A673 (cell line): ENCODE measurements at regions not wholly inside any gene's neighbourhood (a gene's known extent, or its start where the extent isn't known, plus 50 kb on each side); places are given as distances from the start of the nearest gene placed in this dataset.

Experiments used
- BruUV-seq: library from RNA; stranded (reverse); fragments of 400-500 nt; replicated peaks from 2 replicates; lab custom pipeline; 2021; lab: Mats Ljungman, UMichigan
- CTCF ChIA-PET: fragments of 300-600 bp; sonication (Branson Sonifier 250); formaldehyde crosslinking; loops from one replicate; lab custom pipeline; 2022; ENCODE audit warnings: antibody characterized with exemption; lab: Charles Lee
- POLR2A ChIA-PET: fragments of 300-600 bp; sonication (Branson Sonifier 250); formaldehyde crosslinking; loops from one replicate; lab custom pipeline; 2022; ENCODE audit warnings: antibody characterized with exemption; ENCODE audit not compliant: low non-redundant PET; lab: Charles Lee
- DNase-seq: peaks from one replicate; pipeline ENCODE4 v3.0.0-alpha.2; 2015; ENCODE audit warnings: low spot score
- H3K27ac ChIP-seq: fragments of 200-600 bp; sonication (generic); 2 replicates; pipeline ENCODE4 v1.5.1; 2016; ENCODE audit warnings: mixed run types, low read depth, mild to moderate bottlenecking, mixed read lengths, antibody characterized with exemption, low read length; ENCODE audit not compliant: poor library complexity, severe bottlenecking
- H3K27me3 ChIP-seq: fragments of 200-600 bp; sonication (generic); replicated peaks from 2 replicates; pipeline ENCODE4 v1.6.1; 2017; ENCODE audit warnings: mixed run types, low read depth, mild to moderate bottlenecking, mixed read lengths, antibody characterized with exemption, low read length; ENCODE audit not compliant: insufficient read depth, poor library complexity
- H3K36me3 ChIP-seq: fragments of 200-600 bp; sonication (generic); 2 replicates; pipeline ENCODE4 v1.6.1; 2016; ENCODE audit warnings: mixed run types, mild to moderate bottlenecking, mixed read lengths, antibody characterized with exemption, low read length; ENCODE audit not compliant: insufficient read depth, poor library complexity, severe bottlenecking
- H3K4me1 ChIP-seq: fragments of 200-600 bp; sonication (generic); 2 replicates; pipeline ENCODE4 v1.6.1; 2017; ENCODE audit warnings: mixed run types, mild to moderate bottlenecking, mixed read lengths, antibody characterized with exemption, low read length; ENCODE audit not compliant: insufficient read depth, poor library complexity, severe bottlenecking
- H3K4me3 ChIP-seq: fragments of 200-600 bp; sonication (generic); 2 replicates; pipeline ENCODE4 v1.5.1; 2016; ENCODE audit warnings: low read depth, mixed run types, mild to moderate bottlenecking, mixed read lengths, low read length; ENCODE audit not compliant: poor library complexity, severe bottlenecking
- H3K9me3 ChIP-seq: fragments of 200-600 bp; sonication (generic); 2 replicates; pipeline ENCODE4 v1.6.1; 2016; ENCODE audit warnings: mixed run types, low read depth, mild to moderate bottlenecking, mixed read lengths, antibody characterized with exemption, low read length; ENCODE audit not compliant: poor library complexity, severe bottlenecking
- CTCF ChIP-seq: fragments of 300-800, 200-600 bp; sonication (generic); conservative IDR thresholded peaks from 2 replicates; pipeline ENCODE4 v1.5.1; 2017; ENCODE audit warnings: low read depth, mild to moderate bottlenecking, antibody characterized with exemption, low read length, moderate library complexity, mixed read lengths
- EZH2 ChIP-seq: fragments of 200-600 bp; sonication (generic); IDR thresholded peaks from 2 replicates; pipeline ENCODE4 v1.6.1; 2017; ENCODE audit warnings: borderline replicate concordance, low read depth, mild to moderate bottlenecking, mixed read lengths, antibody characterized with exemption, low read length; ENCODE audit not compliant: poor library complexity, severe bottlenecking
- intact Hi-C: fragments of 100-400 bp; cut with micrococcal nuclease; formaldehyde crosslinking; loops from one replicate; pipeline ENCODE4 v1.10.0; 2022; ENCODE audit not compliant: unreplicated experiment

GRCh38 chr4:14318671-14319070, 683.6 kb upstream of the CPEB2 start:
- H3K4me1 ChIP-seq: no peaks in the 10 kb centered on the region
- CTCF ChIA-PET: no interaction called here
- TF ChIP-seq EZH2 (no peak), CTCF (no peak)
- no TSS peak for BruUV-seq
- no peak for DNase-seq
- H3K9me3 ChIP-seq: no peaks in the 10 kb centered on the region
- intact Hi-C loops: no loop called here
- H3K4me3 ChIP-seq: no peak overlapping the region
- H3K36me3 ChIP-seq: no peaks in the 10 kb centered on the region
- H3K27me3 ChIP-seq: no peaks in the 10 kb centered on the region
- H3K27ac ChIP-seq: no peak overlapping the region
- POLR2A ChIA-PET: no interaction called here

- CTCF ChIA-PET: no interaction called here
- TF ChIP-seq CTCF: no peak
- no peak for TF ChIP-seq EZH2
- DNase-seq: no peak
- H3K27ac ChIP-seq: no peak overlapping the region
- peaks cover 3% of the 10 kb centered on the region for H3K9me3 ChIP-seq
- no peaks in the 10 kb centered on the region for H3K27me3 ChIP-seq
- no TSS peak for BruUV-seq
- H3K4me1 ChIP-seq: no peaks in the 10 kb centered on the region
- H3K4me3 ChIP-seq: no peak overlapping the region
- intact Hi-C loops: no loop called here
- POLR2A ChIA-PET: no interaction called here
- no peaks in the 10 kb centered on the region for H3K36me3 ChIP-seq
These were observed 680.6 kb upstream of the CPEB2 start for GRCh38 chr4:14321723-14322122.

- no peaks in the 10 kb centered on the region for H3K27me3 ChIP-seq
- no peak for TF ChIP-seq CTCF
- TF ChIP-seq EZH2: no peak
- H3K36me3 ChIP-seq: no peaks in the 10 kb centered on the region
- POLR2A ChIA-PET: no interaction called here
- CTCF ChIA-PET: no interaction called here
- no peak overlapping the region for H3K27ac ChIP-seq
- H3K9me3 ChIP-seq: peaks cover 7% of the 10 kb centered on the region
- BruUV-seq: no TSS peak
- DNase-seq: no peak
- intact Hi-C loops: no loop called here
- peaks cover under 1% of the 10 kb centered on the region for H3K4me1 ChIP-seq
- H3K4me3 ChIP-seq: no peak overlapping the region
These were observed 679.1 kb upstream of the CPEB2 start for GRCh38 chr4:14323191-14323590.

GRCh38 chr4:14329228-14329627, 673.1 kb upstream of the CPEB2 start:
- peaks cover 9% of the 10 kb centered on the region for H3K4me1 ChIP-seq
- H3K27ac ChIP-seq: no peak overlapping the region
- TF ChIP-seq EZH2 (no peak), CTCF (no peak)
- H3K27me3 ChIP-seq: no peaks in the 10 kb centered on the region
- DNase-seq: no peak
- intact Hi-C loops: no loop called here
- ChIA-PET POLR2A (no interaction called here), CTCF (no interaction called here)
- peaks cover 7% of the 10 kb centered on the region for H3K9me3 ChIP-seq
- no TSS peak for BruUV-seq
- H3K36me3 ChIP-seq: no peaks in the 10 kb centered on the region
- H3K4me3 ChIP-seq: no peak overlapping the region
